Ovary (tissue), 7 donors: ENCODE measurements at regions not wholly inside any gene's neighbourhood (a gene's known extent, or its start where the extent isn't known, plus 50 kb on each side); places are given as distances from the start of the nearest gene placed in this dataset.
A peak's percentile ranks its signal among the peaks of the same experiment; 100 is the strongest.

Experiments
- DNase-seq, 5 donors: peaks; one replicate each; pipeline ENCODE4 v3.0.0-alpha.2; 2019 to 2020
- H3K27ac ChIP-seq, 2 donors: fragments of 200-600 bp; one replicate each; pipeline versions ENCODE4 v1.5.1 to v1.8.0; 2019 to 2022
- H3K27me3 ChIP-seq: fragments of 200-600 bp; one replicate; pipeline ENCODE4 v1.8.0; 2022
- H3K36me3 ChIP-seq: fragments of 200-600 bp; sonication (generic); one replicate; pipeline ENCODE4 v1.5.1; 2019
- H3K4me1 ChIP-seq: one replicate; pipeline ENCODE4 v1.8.1; 2013; ENCODE audit warnings: mild to moderate bottlenecking, moderate library complexity; ENCODE audit not compliant: insufficient read depth
- H3K4me3 ChIP-seq: fragments of 200-600 bp; sonication (generic); one replicate; pipeline ENCODE4 v1.5.1; 2017
- H3K9me3 ChIP-seq, 2 donors: fragments of 200-600 bp in 1 of 2; sonication (generic) in 1 of 2; one replicate each; pipeline versions ENCODE4 v1.5.1 to v1.8.1; 2013 to 2019; ENCODE audit warnings: mild to moderate bottlenecking in 1 of 2, moderate library complexity in 1 of 2
- CTCF ChIP-seq, 3 donors: fragments of 450-650 bp in 2 of 3; fragments of 200-600 bp in 1 of 3; IDR thresholded peaks; one replicate each; pipeline versions ENCODE4 v1.5.1 to v1.8.0; 2016 to 2022; ENCODE audit warnings: antibody characterized with exemption in 3 of 3, mild to moderate bottlenecking in 1 of 3
- EP300 ChIP-seq: sonication (generic); formaldehyde crosslinking; IDR thresholded peaks from one replicate; pipeline ENCODE4 v1.6.1; 2017; ENCODE audit warnings: antibody characterized with exemption
- POLR2A ChIP-seq: fragments of 450-650 bp; IDR thresholded peaks from one replicate; pipeline ENCODE4 v1.6.1; 2017; ENCODE audit warnings: antibody characterized with exemption, mild to moderate bottlenecking, moderate library complexity
- WGBS, 3 donors: extraction: QIAGEN DNeasy Blood & Tissue Kit in 1 of 3; methylation state at CpG; one replicate each; pipeline versions ENCODE4 v1.1.5 to v1.1.7; 2013 to 2017; 5-methylcytosine and 5-hydroxymethylcytosine counted together
- intact Hi-C, 4 donors: fragments of 100-400 bp; cut with DNase I; formaldehyde crosslinking; loops; one replicate each; pipeline versions ENCODE4 v1.11.0 to v1.15.1; 2022 to 2023
- donor health status: DM: no; HTN: no; CAD: no; lungs with moderate emphysema.
- donor health status: DM: no; HTN: no; CAD: no.
- donor health status: Bipolar disorder and iron deficiency.
- donor health status: DM: no; HTN: no; CAD: no.
- donor health status: DM: yes; HTN: yes; CAD: no.

DNA sequence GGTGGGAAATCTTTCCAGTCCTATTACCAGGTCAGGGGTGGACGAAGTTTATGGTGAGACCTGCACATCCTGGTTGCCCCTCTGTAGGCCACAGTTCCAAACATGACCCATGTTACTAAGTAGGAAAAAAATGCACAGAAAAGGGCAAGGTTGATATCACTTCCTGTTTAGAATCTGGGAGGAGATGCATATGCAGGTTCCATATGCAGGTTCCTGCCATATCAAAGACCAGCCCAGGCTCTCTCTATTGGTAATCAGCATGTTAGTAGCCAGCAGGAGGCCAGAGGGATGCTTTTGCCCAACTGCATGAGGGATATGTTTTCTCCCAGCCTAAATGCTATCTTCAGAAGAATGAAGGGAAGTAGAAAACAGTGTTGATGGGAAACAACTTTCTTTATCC, 657.2 kb downstream of the ANKRD50 start:
- TF ChIP-seq EP300 (no peak), POLR2A (no peak), CTCF (IDR thresholded peaks at IDR 0.05) (no peak)
- Histone ChIP-seq H3K36me3 (no peaks in the 10 kb centered on the region), H3K9me3 (no peaks in the 10 kb centered on the region), H3K4me1 (no peaks in the 10 kb centered on the region), H3K4me3 (no peak overlapping the region), H3K27me3 (no peaks in the 10 kb centered on the region), H3K27ac (no peak overlapping the region)
- intact Hi-C loops, result no loop called here
- WGBS, 3 donors, result 96 to 100% (median 96%) methylated on average over 1 of the region's 1 CpG
- DNase-seq, result no peak

DNA sequence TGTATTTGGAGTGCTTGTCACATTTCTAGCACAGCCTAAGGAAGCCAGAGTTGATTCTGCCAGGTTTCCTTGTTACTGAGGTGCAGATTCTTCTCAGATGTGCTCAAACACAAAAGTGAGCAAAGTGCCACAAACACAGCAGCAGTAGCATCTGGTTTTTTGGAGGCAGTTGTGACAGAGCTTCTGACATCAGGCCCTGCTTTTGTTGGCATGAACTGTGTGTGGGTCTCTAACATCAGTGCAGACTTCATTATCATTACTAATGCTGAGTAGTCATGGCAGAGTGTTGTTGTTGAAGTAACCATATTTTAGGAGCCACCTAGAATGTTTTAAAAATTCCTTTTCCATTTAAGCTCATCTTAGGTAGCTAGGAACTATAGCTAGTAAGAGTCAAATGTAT, 656.6 kb downstream of the ANKRD50 start:
- Histone ChIP-seq H3K27me3 (no peaks in the 10 kb centered on the region), H3K4me1 (no peaks in the 10 kb centered on the region), H3K4me3 (no peak overlapping the region), H3K36me3 (no peaks in the 10 kb centered on the region), H3K9me3 (no peaks in the 10 kb centered on the region), H3K27ac (no peak overlapping the region)
- DNase-seq, result no peak
- TF ChIP-seq CTCF (IDR thresholded peaks at IDR 0.05), result no peak
- TF ChIP-seq POLR2A, result no peak
- no peak for TF ChIP-seq EP300
- intact Hi-C loops, result no loop called here

- intact Hi-C loops, result no loop called here
- 4 to 10% (median 8%) methylated on average over 2 of the region's 2 CpGs for WGBS, 3 donors
These were observed 652.1 kb downstream of the ANKRD50 start for GRCh38 chr4:124060261-124060918.

DNA sequence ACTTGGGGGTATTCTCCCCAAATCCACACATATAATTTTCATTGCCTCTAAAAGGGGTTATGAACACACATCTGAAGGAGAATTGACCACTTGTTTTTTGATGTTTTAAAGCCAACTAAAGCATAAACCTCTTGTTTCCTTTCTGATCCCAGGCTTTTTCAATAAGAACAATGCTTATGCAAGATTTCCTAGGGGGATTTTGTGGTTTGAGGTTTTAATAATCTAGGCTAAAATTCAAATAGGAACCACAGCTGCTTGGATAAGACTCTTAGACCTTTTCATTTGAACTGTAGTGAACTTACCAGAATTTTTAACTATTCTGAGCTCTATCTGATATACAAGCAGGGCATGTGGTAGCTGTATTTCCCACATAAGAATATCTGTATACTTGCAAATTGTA, 651.1 kb downstream of the ANKRD50 start:
- no peaks in the 10 kb centered on the region for H3K27me3 ChIP-seq
- H3K4me3 ChIP-seq, result no peak overlapping the region
- no peak for DNase-seq
- no peak for TF ChIP-seq CTCF (IDR thresholded peaks at IDR 0.05)
- no peak for TF ChIP-seq EP300
- TF ChIP-seq POLR2A, result no peak
- H3K9me3 ChIP-seq, result no peaks in the 10 kb centered on the region
- intact Hi-C loops, result no loop called here
- no peaks in the 10 kb centered on the region for H3K4me1 ChIP-seq
- H3K36me3 ChIP-seq, result no peaks in the 10 kb centered on the region
- no peak overlapping the region for H3K27ac ChIP-seq

More at GRCh38 chr4:124060261-124060918, 652.1 kb downstream of the ANKRD50 start:
- Histone ChIP-seq H3K4me3 (no peak overlapping the region), H3K27me3 (no peaks in the 10 kb centered on the region), H3K27ac (no peak overlapping the region), H3K9me3 (no peaks in the 10 kb centered on the region), H3K36me3 (no peaks in the 10 kb centered on the region), H3K4me1 (no peaks in the 10 kb centered on the region)
- DNase-seq, result peak in 4 of 5 donors; percentile 16 to 72 (median 44)
- TF ChIP-seq CTCF (IDR thresholded peaks at IDR 0.05) (no peak), EP300 (peak; percentile 36)
